ENCODE measurements at regions not wholly inside any gene's neighbourhood (a gene's known extent, or its start where the extent isn't known, plus 50 kb on each side); places are given as distances from the start of the nearest gene placed in this dataset.

DNA sequence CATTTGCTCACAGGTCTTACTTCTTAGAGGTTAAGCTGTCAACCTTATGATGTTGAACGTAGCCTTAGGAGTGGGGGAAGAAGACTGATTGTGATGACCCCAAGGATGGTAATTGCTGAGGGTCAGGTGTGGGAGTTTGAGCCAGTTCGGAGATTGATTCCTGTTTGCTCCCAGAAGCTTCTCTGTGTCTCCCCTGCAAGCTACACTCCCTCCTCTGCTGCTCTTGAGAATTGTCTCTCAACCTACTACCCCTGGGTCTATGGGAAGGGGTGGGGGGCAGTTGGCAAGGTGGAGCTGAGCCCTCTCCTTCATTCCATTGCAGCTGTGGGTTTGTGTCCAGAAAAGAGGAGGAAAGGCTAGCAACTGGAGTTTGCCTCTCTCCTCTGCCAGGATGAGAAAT, 113.8 kb downstream of the PLEKHG1 start:
- DNase-seq: no peak

DNA sequence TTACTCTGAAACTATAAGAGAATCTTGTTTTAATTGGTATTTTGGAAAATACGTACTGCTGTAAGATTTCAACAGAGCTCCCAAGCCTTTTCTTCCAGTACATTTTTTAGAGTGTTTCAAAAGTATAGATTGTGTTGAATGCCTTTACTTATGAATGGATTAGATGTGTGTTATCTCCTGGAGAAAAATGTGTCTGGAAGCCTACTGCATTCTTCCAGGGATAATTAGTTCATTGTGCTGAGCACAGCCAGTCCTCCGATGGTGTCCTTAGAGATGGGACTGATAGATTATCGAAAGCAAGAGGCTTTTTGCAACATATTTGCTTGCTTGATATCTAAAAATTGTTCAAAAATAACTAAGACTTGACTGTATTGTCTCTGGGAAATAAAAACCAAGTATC, 114.2 kb downstream of the PLEKHG1 start:
- no peak for DNase-seq

DNA sequence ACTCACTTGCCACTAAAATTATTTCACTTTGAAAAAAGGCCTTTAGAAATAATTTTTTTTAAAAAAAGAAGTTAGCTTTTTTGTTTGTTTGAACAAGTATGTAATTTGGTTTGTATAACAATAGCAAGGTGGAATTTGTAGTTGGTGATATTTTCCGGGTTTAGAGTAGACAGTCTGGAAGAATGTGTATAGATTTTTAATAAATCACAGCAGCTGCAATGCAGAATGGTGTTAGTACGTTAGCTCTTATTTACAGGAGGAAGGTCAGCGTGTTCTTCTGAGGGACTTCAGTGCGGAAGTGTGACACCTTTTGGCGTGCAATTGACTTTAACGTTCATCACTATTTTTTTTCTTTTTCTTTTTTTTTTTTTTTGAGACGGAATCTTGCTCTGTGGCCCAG, 115.4 kb downstream of the PLEKHG1 start:
- DNase-seq: no peak

DNA sequence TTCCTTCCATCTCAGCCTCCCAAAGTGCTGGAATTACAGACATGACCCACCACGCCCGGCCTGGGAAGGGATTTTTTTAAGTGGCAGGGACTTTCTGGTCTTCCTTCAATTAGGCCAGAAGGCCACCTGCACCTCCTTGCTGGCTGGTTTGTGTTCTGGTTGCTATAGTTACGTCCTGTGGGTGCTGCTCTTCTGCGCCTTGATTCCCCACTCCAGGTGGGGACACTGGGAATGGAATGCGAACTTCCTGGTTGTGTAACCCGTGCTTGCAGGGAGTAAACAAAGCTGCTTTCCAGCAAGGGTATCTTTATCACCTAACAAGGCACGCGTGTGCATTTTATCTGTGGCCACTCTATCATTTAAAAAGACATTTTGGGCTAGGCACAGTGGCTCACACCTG, 117.7 kb downstream of the PLEKHG1 start:
- DNase-seq: no peak

DNA sequence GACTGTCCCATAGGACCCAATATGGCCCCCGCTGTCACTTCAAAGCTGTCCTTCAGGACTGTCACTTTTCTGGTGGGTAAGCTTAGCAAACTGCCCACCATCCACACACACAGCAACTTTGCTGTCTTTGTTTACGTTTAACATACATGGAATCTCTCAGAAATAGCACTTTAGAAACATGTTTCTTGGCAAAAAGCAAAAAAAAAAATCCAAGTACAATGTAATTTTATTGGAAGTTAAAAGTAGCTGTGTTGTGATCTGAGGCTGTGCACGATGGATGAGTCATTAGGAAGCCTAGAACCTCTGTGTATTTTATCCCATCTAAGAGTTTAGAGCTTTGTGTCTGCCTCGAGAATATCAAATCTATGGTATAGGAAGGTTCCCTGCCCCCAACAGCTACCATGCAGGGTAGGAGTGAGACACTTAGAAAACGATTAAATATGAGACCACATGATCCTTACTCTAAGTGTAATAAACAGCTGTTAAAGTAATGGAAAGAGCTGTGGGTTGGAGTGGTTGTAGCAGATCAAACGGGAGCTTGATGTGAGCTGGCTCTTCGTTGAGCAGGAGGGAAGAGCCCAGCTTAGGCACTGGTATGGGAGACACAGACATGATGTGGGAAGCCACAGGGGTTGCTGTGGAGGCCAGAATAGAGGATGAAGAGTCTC, 119.5 kb downstream of the PLEKHG1 start:
- no peak for DNase-seq

DNA sequence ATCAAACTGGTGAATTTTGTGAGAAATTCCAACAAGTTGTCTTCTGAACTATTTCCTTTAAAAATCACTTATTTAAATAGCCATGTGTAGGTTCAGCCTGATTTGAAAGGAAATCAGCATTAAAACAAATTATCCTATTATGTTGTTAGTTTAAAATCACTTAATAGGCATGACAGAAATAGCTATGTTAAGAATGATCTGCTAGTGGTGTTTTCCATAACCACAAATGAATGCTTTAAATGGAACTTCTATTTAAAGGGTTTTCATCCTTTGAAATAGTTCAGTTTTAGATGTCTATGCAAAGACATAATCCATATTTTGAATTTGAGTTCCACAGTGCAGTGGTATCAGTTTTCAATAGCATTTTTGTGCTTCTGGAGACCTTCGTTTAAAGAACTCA, 120.1 kb downstream of the PLEKHG1 start:
- no peak for DNase-seq

DNA sequence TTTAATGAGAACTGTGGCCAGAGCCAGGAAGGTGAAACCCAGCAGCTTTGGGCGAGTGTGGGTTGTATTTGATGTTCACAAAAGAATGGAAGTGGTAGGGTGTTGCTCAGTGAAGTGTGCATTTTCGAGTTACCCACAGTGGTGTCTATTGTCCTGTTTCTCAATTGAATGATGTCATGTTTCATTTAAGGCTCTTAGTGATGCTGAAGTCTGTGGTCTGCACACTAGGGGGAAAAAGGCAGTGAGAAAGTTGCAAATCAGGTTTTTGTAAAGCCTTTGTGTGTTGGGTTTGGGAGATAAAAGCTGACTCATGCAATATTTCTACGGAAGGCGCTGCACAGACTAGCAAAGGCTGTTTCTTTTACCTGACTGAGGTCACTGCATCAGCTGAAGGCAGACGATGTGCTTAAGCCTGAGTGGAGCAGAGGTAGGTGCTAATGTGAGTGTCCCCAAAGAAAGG, 121.1 kb downstream of the PLEKHG1 start:
- DNase-seq: no peak

DNA sequence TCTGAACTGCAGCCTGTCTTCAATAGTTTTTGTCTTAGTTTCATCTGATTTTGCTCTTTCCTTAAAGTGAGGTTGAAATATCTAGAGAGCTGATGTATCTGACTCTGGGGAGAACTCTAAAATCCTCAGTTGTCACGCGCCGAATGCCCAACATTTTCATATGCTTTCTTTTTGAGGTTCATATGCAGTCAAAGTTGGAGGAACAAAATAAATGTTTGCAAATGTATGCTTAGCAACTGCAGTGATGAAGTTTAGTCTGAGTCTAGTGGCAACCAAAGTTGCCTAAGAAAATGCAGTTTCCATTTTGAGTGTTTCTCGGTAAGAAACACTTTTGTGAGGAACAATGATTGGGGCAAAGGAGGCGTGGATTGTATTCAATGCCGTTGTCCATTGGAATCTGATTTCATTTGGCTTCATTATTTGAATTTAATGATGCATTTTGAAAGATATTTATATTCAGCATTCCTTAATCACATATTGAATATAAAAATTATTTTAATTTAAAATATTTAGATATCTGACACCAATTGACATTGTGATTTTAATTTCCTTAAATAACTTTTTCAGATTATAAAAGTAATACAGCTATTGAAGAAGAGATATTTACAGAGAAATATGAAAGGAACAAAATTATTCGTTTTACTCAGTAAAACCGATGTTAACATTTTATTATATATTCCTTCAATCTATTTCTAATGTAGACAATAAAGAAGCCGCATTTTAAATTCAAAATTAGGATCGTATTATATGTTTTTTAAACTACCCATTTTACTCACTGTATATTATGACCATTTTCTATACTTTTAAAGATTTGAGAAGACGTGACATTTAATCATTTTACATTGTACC, 122.0 kb downstream of the PLEKHG1 start:
- no peak for DNase-seq

DNA sequence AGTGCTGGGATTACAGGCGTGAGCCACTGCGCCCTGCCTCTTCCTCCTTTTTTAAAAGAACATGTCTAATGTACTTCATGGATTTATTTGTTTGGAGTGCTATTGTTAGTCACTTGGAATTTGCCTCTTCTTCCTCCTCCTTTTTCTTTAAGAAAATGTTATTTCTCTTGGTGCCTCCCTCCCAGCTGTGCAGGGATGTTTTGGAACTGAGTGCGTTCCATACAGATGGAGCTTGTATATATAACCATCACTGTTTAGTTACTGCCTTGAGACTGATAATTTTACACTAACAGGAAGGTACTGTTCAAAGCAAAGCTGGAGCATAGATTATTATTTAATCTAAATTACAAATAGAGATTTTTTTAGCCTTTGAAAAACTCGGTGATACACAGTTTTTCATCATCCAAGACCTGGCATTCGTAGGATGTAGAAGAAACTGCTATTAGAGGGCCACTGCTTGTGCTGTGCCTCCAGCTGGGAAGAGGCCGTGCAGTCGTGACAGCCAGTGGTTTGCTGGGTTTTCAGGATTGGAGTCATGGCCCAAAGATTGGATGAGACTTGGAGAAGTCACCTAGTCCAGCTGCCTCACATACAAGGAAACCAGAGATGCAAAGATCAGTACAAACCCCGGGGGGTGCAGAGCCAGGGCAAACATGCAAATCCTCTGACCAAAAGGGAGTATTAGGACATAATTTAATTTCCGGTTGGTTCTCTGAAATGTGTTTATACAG, 123.1 kb downstream of the PLEKHG1 start:
- no peak for DNase-seq

DNA sequence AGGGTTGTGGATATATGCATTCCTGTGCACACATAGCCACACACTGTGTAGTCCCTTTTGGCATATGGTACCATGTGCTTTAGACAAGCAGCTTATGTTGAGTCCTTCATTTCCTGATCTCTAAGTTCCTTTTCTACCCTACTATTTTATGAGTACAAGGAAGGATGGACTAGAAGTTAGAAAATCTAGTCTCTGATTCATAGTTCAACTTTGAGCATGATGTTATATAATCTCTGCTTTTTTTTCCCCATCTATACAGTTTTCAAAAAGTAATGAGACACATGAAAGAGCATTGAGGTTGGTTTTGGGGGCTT, 123.6 kb downstream of the PLEKHG1 start:
- no peak for DNase-seq

DNA sequence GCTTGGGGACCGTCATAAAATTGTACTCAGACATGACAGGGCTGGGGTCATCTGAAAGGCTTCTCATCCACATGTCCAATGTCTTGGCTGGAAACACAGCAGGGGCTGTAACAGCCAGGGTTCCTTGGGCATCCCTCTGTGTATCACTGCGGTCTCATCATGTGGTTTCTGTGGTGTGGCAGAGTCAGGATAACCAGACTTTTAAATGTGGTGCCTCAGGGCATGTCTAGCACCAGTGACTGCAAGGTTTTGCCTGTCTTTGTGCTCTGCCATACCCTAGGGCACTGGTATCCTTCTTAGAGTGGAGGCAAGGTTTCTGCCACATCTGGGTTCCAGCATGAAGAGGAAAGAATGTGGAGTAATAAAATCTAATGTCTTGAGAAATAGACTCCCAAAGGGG, 124.2 kb downstream of the PLEKHG1 start:
- DNase-seq: no peak

DNA sequence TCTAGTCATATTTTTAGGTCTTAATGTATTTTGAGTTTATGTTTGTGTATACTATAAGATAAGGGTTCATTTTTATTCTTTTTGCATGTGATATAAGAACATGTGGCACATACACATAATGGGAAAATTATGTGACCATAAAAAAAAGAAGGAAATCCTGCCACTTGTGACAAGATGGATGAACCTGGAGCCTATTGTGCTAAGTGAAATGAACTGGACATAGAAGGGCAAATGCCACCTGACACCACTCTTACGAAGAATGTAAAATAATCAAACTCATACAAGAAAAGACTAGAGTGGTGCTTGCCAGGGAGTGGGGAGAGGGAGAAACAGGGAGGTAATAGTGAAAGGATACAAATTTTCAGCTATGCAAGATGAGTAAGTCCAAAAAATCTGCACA, 126.1 kb downstream of the PLEKHG1 start:
- no peak for DNase-seq

DNA sequence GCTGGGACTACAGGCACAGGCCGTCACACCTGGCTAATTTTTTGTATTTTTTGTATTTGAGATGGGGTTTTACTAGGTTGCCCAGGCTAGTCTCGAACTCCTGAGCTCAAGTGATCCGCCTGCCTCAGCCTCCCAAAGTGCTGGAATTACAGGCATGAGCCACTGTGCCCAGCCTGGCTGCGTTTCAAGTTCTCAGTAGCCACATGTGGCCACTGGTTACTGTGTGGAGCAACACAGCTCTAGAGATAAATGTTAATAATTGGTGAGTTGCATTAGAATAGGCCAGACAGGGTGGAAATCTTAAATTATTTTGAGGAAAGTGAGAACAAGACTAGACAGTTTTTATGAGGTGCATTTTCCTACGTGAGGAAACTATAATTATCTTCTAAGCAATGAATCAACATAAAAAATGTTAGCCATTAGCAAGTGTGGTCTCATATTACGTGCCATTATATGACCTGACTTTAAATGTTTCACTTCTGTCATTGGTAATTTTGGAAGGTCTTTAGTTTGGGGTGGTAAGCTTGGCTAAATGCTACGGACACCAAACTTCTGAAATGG, 129.6 kb downstream of the PLEKHG1 start:
- no peak for DNase-seq

DNA sequence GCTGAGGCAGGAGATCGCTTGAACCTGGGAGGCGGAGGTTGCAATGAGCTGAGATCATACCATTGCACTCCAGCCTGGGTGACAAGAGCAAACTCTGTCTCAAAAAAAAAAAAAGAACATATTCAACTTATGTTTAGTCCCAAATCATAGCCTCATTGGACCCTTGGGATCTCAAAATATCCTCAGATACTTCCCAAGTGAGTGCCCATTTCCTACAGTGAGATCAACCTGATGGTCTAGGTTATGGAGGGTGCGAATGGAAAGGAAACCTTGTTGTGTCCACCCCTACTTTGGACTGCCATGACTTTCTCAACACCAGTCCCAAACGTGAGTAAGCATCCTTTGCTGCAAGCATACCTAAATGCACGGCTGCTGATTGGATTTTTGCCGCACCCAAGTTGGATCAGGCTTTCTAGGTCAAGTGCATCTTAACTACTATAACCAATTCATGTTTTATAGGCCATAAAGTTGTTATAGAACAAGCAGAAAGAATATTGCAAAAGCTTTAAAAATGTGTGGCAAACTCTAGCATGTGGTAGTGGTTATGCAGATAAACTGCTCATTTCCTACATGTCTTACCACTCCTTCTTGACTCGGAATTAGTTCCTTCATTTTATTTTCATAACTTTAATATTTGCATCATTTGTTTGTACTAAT, 131.2 kb downstream of the PLEKHG1 start:
- DNase-seq: no peak

DNA sequence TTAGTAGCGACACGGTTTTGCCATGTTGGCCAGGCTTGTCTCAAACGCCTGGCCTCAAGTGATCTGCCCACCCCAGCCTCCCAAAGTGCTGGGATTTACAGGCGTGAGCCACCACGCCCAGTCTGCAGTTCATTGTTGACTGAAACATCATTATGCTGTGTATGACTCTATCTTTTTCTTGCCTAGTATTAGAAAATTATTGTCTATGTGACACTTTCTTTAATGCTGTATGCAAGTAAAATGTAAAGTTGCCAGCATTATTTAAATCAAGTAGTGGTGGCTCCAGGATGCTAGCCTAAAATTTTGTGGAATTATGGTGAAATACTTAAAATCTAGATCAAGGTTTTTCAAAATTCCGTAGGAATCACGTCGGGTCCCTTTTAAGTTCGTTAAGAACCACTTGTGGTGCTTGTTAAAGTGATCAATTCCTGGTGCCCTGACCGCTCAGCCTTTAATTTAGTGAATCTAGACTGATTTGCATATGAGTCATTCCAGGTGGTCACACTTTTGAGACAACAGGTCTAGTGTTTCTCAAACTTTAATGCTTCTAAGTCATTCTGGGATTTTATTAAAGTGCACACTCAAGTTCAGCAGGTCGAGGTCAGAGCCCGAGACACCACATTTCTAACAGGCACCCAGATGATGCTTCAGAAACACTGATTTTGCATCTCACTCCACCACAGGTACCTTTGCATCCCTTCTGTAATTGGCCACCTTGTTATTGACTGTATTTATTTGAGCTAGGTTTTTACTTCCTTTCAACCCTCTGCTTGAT, 132.6 kb upstream of the MTHFD1L start:
- no peak for DNase-seq

DNA sequence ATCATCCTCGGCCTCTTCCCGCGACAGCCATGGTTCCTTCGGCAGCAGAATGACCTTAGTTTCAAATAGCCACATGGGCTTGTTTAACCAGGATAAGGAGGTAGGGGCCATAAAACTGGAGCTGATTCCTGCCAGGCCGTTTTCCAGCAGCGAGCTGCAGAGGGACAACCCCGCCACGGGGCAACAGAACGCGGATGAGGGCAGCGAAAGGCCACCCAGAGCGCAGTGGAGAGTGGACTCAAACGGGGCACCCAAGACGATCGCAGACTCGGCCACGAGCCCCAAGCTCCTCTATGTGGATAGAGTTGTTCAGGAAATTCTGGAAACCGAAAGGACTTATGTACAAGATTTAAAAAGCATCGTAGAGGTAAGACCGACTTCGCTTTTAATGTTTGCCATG, 131.8 kb upstream of the MTHFD1L start:
- no peak for DNase-seq

DNA sequence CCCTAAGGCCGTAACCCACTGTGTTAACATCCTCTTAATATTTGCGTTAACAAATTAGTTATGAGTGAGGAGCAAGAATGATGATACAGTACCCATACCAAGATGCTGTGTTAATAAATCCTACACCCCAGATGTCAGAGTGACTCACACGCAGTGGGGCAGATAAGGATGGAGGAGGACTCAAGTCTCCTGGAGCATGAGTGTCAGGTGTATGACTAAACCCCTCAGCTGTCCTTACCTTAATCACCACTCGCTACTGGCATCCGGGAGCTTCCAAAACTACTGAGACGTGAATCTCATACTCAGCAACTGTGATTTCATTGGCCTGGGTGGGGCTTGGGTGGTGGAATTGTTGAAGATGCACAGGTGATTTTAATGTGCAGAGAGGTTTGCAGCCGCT, 131.3 kb upstream of the MTHFD1L start:
- no peak for DNase-seq

DNA sequence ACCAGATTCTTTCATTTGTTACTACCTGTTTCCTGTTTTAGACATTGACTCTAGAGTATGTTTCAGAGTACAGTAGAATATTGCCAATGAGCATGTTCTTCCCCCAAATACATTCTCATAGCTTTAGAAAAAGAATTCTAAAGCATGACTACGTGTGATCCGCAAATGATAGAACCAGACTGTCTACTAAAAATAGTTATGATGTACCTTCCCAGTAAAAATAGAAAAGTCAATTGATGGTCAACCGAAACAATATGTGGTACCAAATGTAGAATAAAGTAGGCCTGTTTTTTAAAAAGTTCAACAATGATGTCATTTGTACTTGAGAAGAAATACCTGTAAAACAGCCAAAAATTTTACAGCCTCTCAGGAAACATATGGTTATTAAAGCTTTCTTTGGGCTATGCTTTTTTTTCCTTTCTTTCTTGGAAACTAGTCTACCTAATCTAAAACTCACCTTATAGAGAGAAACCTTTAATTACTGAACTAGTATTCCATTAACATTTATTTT, 130.1 kb upstream of the MTHFD1L start:
- DNase-seq: no peak

DNA sequence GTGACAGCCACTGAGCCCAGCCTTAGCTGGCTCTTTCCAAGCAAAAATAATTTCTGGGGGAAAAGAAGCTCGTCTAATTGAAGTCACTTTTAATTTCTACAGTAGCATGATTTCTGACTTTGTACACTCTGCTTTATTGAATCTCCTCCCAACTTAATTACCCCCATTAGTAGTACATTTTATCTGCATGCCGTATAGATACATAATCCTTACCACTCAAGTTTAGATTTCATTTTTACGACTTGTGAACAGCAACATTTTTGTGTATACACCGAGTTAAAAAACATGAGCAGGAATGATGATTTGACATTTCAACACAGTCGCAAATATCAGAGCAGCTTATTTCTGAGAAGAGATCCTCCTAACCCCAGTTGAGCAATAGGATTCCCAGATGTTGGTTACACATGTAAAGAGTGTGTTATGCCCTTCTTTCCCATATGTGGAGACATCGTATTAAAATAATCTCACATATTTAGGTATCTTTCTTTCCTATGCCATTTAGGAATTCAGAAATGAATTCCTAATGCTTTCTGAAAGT, 127.3 kb upstream of the MTHFD1L start:
- no peak for DNase-seq

DNA sequence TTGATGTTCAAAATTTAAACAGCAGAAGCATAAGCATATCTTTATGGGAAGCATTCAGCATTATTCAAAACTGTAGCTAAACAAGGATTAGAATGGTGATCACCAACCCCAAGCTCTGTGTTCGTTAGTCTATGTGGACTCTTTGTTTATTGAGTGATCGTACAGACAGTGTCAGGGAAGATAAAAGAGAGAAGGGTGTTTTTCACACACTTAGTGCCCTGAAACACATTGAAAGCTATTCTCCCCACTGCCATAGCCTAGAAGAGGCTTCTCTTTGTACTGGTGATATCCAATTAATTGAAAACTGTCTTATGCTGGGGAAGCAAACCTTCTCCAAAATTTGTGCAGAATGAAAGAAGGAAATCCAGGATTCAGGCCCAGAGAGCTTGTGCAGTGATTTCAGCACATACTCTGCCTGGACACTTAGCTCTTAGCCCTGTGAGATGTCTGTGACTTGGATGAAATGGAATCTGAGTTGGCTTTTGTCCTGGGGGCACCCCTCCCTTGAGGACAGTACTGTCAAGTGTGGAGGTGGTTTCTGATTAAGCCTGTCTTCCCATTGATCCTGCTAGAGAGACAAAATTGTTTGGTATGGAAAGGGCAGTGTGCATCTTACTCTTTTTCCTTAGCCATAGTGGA, 125.7 kb upstream of the MTHFD1L start:
- DNase-seq: no peak

DNA sequence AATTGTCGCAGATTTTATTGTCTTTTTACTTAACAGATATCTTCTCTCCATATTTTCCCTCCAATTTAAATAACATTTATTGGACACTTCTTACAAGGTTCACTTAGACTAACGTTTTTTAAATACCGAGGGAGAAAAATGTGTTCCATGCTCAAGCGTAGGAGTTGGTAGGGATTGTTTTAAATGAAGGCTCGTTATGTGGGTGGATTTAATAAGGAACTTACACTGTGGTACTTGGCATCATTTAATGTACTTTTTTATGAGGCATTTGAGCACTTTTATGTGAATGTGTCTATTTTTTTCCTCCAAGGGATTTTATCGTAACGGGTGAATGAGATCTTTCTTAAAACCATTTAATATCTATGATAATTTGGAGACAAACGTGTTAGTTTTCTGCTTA, 125.0 kb upstream of the MTHFD1L start:
- no peak for DNase-seq

All from Kasumi-1 (cell line).